CD4-positive, alpha-beta T cell treated with Interleukin-2 at 100 ng/mL for 4 hours (primary cell): ENCODE measurements at regions not wholly inside any gene's neighbourhood (a gene's known extent, or its start where the extent isn't known, plus 50 kb on each side); places are given as distances from the start of the nearest gene placed in this dataset.

Source experiments
- DNase-seq: peaks from one replicate; pipeline ENCODE4 v3.0.0-alpha.2; 2020; ENCODE audit warnings: low spot score

DNA sequence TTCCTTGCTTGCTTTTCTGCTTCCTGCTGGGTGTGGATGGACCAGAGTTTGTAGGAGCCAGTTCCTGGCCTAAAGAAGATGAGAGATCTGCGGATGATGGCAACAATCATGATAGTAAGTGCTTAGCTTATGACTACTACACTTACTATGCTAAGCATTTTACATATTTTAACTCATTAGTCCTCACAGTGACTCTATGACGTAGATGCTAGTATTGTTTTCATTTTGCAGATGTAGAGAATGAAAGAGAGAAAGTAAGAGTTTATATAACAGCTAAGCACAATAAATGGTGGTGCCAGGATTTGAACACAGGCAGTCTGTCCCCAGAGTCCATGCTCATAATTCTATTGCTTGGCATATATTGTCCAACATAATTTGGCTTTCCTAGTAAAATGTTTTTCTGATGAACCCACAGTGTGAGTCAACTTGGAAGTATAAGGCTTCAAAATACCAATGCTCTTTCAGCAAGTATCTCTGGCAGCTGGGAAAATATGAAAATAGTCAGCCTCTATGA is 363.2 kb upstream of the DDHD1 start:
- no peak for DNase-seq

- no peak for DNase-seq
Measured at GRCh38 chr14:53515276-53515675, 362.2 kb upstream of the DDHD1 start.

DNA sequence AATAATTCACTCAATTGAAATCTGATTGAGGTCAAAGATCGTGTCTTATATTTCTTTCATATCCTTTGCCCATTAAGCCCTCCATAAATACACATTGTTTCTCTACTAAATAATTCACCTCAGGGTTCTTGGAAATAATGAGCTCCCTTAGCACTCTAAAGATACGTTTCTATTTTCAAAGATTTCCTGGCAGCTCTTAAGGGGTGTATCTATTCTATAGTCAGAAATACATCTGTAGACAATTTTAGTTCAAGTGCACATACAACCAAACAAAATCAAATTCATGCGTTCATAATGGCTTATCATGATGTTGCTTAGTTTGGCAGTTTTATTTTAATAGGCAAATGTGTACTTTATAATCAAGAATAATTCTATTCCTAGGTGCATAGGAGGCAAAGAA is 361.1 kb upstream of the DDHD1 start:
- DNase-seq: no peak

DNA sequence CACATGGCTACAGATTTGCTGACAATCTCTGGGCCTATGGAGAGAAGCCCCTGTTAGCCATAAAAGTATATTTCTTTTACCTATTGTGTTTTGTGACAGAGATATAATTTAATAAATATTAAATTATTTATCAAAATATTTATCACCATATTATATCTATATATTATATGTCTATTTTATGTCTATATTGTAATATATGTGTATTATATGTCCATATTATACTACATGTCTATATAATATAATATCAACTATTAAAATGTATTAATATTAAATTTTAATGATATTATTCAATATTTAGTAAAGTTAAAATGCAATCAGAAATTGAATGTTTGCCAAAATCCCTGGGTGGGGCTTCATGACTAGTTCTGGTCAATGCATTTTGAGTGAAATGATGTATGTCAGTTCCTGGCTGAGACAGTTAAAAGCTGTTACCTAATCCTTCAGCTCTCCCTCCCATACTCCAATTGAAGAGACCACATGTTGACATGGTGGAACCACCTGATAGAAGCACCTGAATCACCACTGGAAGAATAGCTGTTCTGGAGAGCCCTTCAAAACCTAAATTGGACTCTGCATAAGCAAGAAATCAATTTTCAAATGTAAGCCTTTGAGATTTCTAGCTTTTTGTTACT is 357.3 kb upstream of the DDHD1 start:
- no peak for DNase-seq

DNA sequence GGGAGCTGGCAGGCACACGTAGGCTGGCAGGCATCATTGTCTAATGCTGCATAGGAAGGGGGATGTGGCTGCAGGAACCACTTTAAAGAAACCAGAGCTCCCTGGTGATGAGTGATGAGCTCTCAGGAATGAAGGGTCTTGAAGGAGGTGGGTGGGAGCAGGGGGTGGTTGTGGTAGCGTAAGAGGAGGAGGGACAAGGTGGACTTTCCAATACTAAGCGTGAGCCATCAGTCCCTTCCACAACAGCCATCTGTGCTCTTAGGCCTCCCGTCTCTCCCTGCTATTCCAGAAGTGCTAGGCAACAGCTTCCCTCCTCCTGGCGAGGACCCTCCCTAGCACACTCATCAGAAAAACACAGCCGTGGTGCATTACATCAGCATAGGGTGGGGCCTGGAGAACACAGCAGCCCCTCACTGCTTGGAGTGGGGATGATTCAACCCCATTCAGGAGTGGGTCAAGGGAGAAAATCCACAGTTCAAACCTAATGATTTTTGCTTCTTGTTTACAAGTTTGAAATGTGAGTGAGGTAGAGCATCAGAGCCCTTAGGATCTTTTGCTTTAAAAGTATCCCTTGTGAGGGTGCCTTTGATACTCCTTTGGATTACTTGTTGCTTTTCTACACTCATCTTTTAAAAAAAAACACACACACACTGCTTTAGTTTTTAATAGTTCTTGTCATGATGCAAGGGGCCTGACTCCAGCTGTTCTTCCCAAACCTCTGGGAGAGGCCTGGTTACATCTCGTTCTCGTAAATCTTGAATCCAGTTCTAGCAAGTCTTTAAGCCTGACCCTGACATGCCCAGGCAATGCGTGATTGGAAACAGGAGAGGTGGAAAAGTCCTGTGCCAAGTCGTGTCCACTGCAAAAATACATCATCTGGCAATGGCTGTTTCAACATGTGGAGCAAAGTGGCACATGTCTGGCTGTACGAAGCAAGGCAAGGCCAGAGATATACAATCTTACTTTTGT is 356.4 kb upstream of the DDHD1 start:
- DNase-seq: no peak

GRCh38 chr14:53501361-53502211 is 348.5 kb upstream of the DDHD1 start:
- DNase-seq: no peak

DNA sequence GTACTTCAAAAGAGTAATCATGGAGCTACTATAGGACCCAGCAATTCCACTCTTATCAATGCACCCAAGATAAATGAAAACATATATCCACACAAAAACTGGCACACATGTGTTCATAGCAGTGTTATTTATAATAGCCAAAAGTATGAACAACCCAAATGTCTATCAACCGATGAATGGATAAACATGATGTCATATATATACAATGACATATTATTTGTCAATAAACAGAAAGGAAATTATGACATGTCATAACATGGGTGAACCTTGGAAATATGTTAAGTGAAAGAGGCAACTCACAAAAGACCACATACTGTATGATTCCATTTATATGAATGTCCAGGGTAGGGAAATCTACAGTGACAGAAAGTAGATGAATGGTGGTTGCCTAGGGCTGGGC is 347.1 kb upstream of the DDHD1 start:
- DNase-seq: no peak

GRCh38 chr14:53496668-53497067 is 343.5 kb upstream of the DDHD1 start:
- no peak for DNase-seq

- DNase-seq: no peak
Measured at GRCh38 chr14:53495846-53496343, 342.8 kb upstream of the DDHD1 start.

DNA sequence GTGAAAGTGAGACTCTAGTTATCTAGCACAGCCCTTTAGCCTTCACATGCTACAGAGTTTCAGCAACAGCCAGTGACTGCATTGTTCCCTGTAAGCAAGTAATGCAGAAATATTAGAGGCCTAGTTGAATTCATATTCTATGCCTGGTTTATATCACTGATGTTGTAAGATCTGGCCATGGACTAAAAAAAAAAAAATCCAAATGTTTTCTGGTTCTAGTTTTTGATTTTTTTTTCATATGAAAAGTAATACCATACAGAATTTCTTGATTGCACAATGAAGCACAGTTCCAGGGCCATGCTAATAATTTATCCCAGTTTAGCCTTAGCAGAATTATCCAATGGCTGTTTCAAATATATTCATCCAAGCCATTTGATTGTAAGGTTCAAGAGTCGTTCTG is 341.5 kb upstream of the DDHD1 start:
- no peak for DNase-seq

- DNase-seq: no peak
Measured at GRCh38 chr14:53493860-53494259, 340.7 kb upstream of the DDHD1 start.

DNA sequence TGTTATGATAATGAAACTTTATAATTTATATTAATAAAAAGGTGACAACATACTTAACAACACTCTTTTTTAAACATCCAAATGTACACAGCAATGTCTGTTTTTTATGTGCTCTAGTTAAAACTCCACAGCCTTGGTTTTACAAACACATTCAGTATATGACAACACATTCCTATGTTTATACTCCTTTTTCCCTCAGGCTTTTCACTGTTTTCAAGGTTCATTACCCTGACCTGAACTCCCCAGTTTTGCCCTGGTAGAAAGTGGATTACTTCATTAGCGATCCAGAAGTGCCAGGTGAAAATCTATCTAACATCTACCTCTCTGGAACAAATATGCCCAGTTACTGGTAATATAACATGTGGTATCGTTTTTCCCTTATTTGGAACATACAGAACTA is 340.2 kb upstream of the DDHD1 start:
- DNase-seq: no peak

DNA sequence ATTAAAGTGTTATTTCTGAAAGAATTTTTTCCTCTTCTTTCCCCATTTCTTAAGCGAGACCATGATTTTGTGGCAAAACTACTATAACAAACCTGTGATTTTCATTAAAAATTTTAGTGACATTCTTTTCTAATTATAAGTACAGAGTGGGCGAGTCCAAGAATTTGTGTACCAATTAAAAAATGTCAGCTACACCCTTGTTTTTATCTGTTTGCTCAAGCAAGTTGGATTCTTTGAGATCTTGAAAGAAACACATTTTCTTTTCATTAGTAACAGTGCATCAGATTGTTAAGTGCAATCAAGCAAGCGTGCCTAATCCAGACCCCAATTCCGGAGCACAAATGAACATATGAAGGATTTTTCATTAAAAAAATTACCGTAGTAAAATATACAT is 338.8 kb upstream of the DDHD1 start:
- no peak for DNase-seq

DNA sequence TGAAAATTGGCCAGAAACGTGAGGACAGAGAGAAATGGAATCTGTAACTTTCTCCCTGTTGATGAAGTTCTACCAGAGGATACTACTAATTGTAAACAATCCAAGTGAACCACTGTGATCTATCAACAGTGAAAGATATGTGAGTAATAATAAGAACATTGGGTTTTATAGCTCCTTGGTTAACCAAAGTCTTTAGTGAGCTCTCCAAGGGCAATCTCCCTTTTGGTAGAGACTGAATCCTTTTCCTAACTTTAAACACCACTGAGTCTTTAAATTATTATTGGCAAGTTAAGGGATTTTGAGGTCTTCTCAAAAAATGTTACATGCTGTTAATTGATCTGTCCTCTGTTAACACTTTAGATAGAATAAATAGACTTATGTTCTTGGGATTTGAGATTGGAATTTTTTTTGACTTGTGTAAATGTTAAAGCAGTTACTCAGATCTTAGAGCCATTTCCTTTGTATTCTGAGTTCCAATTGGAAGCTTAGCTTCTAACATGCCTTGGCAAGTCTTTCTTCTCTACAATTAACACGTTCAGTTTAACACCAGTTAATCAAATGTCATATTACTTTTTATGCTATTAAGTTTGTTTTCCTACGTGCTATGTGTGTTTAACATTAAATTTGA is 338.2 kb upstream of the DDHD1 start:
- DNase-seq: no peak

- no peak for DNase-seq
Measured at GRCh38 chr14:53478174-53478573, 325.1 kb upstream of the DDHD1 start.

GRCh38 chr14:53473480-53473879 is 320.4 kb upstream of the DDHD1 start:
- no peak for DNase-seq

DNA sequence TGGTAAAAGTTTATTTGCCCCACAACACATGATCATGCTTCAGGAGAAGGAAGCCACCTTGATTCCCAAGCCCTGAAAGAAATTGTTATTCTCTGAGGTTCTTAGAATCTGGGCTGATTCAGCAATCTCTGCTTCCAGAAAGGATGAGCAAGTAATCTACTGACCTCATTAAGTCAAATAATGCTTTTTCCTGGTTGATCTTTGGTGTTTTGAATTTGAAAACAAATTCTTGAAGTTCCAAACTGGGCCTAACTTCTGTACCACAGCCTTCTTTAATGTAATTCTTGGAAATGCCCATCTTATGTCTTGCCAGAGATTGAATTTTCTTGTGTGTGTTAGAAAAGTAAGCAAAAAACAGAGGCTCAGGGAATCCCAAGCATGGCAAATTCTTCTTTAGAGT is 319.2 kb upstream of the DDHD1 start:
- DNase-seq: no peak

DNA sequence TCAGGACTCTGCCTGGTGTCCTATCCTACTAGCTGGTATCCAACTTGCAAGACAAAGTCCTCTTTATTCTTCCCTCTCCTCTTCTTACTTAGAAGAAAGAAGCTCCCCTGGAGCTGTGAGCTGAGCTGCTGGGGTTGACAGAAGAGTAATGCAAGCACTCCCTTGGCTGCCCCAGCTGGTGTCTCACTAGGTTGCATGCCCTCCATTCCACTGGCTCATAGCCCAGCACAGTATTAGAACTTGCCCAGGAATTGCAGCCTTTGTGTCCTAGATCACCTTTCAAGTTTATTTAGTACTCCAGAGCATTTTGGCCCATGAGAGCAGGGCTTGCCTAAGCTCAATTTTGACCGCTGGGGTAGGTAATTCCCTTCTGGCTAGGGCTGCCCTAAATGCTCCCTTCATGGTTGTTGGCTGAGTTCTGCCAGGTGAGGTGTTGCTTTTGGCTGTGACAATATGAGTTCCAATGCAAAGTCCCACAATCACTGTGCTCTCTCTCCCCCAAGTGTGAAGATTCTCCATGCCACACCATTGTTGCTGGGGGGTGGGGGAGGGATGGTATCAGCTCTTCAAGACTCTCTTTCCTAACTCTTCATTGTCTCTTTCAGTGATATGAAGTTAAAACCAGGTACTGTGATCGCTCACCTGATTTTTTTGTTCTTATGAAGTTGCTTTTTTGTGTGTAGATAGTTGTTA is 317.4 kb upstream of the DDHD1 start:
- DNase-seq: no peak

- DNase-seq: no peak
Measured at GRCh38 chr14:53468876-53469275, 315.8 kb upstream of the DDHD1 start.

GRCh38 chr14:53464376-53464775 is 311.3 kb upstream of the DDHD1 start:
- no peak for DNase-seq
